ENCODE measurements at regions not wholly inside any gene's neighbourhood (a gene's known extent, or its start where the extent isn't known, plus 50 kb on each side); places are given as distances from the start of the nearest gene placed in this dataset.
"Not testable (repeated sequence)": the region's sequence is repeated elsewhere in the genome, so short reads cannot be mapped to it uniquely, and the experiment has no call there.

- no peak for DNase-seq
These were observed 143.1 kb upstream of the TBL1XR1 start for GRCh38 chr3:177340243-177340830.

- DNase-seq = no peak
These were observed 144.6 kb upstream of the TBL1XR1 start for GRCh38 chr3:177341736-177342419.

DNA sequence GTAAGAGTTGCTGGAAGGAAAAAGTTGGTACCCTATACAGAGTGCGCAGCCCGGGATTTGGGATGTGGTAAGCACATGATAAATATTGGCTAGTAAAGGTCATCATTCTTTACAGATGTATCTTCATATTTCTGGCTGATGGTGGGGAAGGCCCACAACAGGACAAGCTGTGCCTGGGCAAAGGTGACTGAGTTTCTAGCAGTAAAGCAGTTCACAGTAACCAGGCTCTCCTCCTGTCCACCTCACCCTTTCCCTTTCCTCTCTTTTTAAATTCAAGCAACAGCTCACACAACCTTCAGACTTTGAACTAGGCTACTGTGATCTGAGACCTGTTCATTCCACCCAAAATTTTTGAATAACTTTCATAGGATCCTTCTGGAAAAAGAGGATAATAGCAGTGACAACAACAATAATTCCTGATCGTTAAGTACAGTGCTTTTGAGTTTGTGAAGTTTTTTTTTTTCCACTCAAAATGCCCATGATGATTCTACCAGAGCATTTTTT is 145.9 kb upstream of the TBL1XR1 start:
- DNase-seq = no peak

- DNase-seq = peak; percentile 47 to 96
These were observed 148.0 kb upstream of the TBL1XR1 start for GRCh38 chr3:177345049-177345972.

GRCh38 chr3:177345973-177346503 is 148.8 kb upstream of the TBL1XR1 start:
- no peak for DNase-seq

DNA sequence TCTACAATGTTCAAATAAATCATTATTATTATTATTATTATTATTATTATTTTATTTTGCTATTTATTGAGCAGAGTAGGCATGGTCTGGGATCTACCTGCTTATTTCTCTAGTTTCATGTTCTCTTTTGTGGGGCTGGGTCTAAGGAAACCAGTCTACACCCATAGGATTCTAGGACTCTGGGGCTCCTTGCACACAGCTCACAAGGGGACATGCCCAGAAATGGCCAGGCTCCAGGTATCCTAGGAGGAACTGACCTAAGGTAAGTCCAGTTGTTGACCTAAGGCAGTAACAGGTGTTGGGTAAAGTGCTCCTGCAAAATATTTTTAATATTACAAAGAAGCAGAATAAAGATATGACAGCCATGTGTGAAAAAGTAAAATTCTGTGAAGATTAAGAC is 149.6 kb upstream of the TBL1XR1 start:
- DNase-seq = no peak

- DNase-seq = no peak
These were observed 150.3 kb upstream of the TBL1XR1 start for GRCh38 chr3:177347611-177348010.

- DNase-seq = no peak
These were observed 151.7 kb upstream of the TBL1XR1 start for GRCh38 chr3:177348974-177349373.

DNA sequence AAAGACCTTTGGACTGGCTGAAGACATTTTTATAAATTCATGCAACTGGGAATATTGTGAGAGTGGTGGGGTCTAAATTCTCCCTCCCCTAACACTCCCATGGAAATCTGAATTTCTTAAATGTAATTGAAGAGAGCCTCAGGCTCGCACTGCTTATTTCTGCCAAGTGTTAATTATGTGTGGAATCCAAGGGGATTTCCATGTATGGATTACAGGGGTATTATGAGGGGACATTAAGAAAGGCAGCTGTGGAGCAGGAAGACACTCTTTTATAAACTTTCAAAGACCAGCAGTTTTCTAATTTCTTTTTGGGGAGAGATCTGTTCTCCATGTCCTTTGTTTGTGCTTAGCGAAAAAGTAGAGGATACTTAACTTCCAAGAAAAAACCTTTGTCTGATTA is 152.1 kb upstream of the TBL1XR1 start:
- DNase-seq = no peak

GRCh38 chr3:177350121-177350520 is 152.8 kb upstream of the TBL1XR1 start:
- DNase-seq = no peak

DNA sequence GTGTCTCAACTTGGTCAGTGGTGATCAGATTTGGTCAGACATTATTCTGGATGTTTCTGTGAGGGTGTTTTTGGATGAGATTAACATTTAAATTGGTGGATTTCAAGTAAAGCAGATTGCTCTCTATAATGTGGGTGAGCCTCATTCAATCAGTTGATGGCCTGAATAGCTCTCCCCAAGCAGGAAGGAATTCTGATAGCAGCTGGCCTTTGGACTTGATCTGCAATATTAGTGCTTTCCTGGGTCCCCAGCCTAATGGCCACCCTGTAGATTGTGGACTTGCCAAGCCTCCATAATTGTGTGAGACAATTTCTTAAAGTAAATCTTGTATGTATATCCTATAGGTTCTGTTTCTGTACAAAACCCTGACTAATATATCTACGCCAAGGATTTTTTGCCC is 153.9 kb upstream of the TBL1XR1 start:
- DNase-seq = no peak

DNA sequence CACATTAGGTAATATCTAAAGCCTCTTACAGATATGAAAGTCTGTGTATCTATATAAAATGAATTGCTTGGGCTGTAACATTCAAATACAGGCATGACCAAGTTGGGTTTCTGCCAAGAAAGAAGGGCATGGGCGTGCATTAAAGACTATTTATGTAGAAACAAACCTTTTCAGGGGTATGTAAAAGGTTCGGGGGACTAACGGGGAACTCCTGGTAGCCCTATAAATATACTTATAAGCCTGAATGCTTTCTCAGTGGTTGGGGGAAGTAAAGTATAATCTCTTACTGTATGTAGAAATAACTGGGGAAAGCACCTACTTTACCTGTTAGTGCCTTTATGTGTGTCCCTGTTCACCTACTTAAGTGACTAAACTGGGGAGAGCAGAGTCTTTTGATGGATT is 154.5 kb upstream of the TBL1XR1 start:
- no peak for DNase-seq

DNA sequence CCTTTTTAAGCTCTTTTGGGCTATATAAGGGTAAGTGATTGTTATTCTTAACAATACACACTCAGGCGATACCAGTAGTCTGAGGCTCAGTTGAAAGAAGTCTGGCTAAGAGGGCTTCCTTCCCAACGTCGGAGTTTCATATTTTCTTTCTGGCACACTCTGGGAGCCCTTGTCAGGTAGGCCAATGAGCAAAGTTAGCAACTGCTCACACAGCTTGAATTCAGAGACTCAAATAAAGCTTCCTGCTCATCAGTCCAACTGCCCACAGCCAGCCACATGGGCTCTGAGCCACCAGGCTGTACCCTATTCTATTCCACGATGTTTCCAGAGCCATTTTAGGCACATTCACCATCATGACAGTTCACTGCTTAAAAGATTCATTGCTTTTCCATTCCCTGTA is 155.1 kb upstream of the TBL1XR1 start:
- DNase-seq = no peak

GRCh38 chr3:177353140-177353539 is 155.9 kb upstream of the TBL1XR1 start:
- DNase-seq = no peak

GRCh38 chr3:177353879-177354278 is 156.6 kb upstream of the TBL1XR1 start:
- not testable (repeated sequence) for DNase-seq

DNA sequence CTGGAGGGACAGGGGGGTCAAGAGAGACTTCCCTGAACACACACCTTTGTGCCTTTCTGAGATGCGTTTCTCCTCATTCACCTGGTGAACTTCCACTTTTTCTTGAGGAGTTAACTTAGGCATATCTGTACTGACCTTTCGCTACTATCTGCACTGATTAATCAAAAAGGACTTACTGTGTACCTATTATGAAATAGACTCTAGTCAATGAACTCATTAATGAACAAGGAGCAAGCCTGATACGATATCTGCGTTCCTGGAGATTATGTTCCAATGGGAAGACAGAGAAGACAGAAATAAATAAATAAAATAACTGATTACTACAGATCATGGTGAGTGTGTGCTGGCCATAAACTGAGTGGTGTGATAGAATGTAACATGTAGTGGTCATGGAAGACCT is 157.2 kb upstream of the TBL1XR1 start:
- no peak for DNase-seq

- DNase-seq = no peak
These were observed 158.8 kb upstream of the TBL1XR1 start for GRCh38 chr3:177356113-177356512.

GRCh38 chr3:177356952-177357351 is 159.7 kb upstream of the TBL1XR1 start:
- DNase-seq = no peak

DNA sequence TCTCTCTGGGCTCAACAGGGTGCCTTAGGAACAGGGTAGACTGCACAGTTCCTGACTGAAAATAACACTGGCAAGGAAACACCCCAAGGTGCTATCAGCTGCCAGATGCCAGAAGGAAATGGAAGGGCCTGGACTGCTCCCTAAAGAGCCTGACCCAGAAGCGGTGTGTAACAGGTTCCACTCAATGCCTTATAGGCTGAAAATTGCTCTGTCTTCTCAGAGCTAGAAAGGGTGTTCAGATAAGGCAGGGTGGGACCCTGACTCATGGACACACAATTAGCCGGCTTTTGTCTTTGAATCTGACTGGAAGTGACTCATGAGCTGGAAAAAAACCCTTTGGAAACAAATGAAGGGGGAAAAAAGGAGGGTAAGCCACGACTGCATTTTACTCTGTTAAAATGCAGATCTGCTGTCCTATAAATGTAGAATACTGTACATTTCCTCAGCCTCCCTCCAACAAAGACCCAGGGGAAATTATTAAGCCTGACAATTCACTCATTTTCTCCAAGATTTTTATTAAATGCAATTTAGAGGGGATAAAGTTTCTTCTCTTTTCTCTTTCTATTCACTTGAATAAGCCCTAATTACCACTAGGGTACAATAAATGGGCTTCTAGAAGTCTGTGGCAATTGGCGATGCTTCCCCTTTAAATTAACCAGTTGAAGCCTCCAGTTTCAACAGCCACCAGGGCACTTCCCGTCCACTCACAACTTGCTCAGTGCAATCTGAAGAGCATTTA is 160.2 kb upstream of the TBL1XR1 start:
- peak in 1 of 2 donors; percentile 67 for DNase-seq

DNA sequence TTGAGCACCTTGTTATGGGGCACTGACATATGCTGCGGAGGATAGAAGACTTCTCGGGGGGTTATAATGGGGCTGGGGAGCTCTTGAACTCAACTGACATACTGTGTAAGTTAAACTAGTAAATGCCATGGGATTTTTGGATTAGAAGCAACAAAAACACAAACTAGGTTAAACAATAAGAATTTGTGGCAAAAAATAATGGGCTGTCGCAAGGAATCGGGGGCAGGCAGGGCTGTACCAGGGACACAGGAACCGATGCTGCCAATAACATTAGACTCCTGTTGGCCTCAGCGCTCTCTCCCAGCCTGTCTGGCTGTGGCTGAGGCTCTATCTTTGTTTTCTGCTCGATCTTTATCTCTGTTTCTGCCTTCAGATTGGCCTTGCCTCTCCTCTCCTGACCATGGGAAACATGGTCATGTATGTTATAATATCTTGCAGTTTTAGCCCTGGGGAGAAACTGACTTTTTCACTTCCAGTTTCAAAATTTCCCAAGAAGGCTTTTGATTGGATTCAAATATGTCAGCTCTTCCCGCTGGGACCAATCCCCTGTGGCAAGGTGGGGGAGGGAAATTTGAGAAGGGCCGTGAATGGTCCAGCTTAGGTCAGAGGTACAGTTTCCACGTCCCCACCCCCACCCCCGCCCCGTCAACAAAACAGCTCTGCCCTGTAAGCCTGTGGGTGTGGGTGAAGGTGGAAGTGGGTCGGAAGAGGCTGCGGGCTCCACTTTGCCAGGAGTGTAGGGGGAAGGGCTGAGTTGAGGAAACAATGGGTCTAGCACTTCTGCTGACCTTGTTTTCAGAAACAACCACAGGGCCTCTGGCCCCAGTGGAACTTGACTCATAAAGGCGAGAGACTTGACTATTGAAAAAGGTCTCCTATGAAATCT is 161.1 kb upstream of the TBL1XR1 start:
- DNase-seq = peak in 1 of 2 donors; percentile 30

DNA sequence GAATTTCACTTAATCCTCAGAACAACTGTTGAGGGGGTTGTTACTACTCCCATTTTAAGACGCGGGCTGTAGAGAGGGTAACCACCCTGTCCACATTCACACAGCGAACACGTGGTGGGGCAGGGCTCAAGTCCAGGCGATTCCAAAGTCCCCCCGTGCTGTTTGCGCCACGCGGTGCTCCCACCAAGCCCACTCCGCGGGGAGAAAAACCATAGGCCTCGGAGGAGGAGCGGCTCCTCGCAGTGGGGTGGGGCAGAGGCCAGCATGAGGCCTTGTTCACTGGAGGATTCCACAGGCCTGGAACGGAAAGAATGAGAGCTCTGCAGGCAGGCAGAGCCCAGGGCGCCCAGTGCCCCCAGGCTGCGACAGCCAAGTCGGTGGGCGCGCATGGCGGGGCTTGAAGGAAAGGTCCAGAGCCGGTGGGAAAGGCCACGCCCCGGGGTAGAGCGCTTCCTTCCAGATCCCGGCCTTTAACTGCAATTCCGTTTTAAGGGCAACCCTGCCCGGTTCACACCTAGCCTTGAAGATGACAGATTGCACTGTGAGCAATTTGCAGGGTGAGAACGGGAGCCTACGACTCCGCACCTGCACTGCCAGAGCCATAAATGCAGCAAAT is 161.8 kb upstream of the TBL1XR1 start:
- DNase-seq = no peak
